Upper lobe of left lung (tissue), 6 donors: ENCODE measurements at regions not wholly inside any gene's neighbourhood (a gene's known extent, or its start where the extent isn't known, plus 50 kb on each side); places are given as distances from the start of the nearest gene placed in this dataset.

Experiments
- ATAC-seq, 2 donors: fragments of 200-7000 bp; cut with Tn5 transposase; one replicate each; pipeline ENCODE4 v1.9.1; 2022; ENCODE audit warnings: mild to moderate bottlenecking in 2 of 2, moderate library complexity in 2 of 2; ENCODE audit not compliant: low FRiP score in 2 of 2
- DNase-seq, 2 donors: peaks; one replicate each; pipeline ENCODE4 v3.0.0-alpha.2; 2019 to 2020
- H3K27ac ChIP-seq, 4 donors: fragments of 200-600 bp; sonication (generic); one replicate each; pipeline ENCODE4 v1.5.1; 2016 to 2019
- H3K27me3 ChIP-seq, 4 donors: fragments of 200-600 bp; sonication (generic); one replicate each; pipeline ENCODE4 v1.5.1; 2017 to 2019
- H3K36me3 ChIP-seq, 4 donors: fragments of 200-600 bp; sonication (generic); one replicate each; pipeline ENCODE4 v1.5.1; 2016 to 2019
- H3K4me1 ChIP-seq, 4 donors: fragments of 200-600 bp; sonication (generic); one replicate each; pipeline ENCODE4 v1.5.1; 2018 to 2019
- H3K4me3 ChIP-seq, 4 donors: fragments of 200-600 bp; sonication (generic); one replicate each; pipeline ENCODE4 v1.5.1; 2017 to 2019; ENCODE audit warnings: mild to moderate bottlenecking in 2 of 4, moderate library complexity in 1 of 4
- H3K9me3 ChIP-seq, 4 donors: fragments of 200-600 bp; sonication (generic); one replicate each; pipeline ENCODE4 v1.5.1; 2018 to 2019
- EP300 ChIP-seq, 4 donors: sonication (generic); formaldehyde crosslinking; IDR thresholded peaks; one replicate each; pipeline ENCODE4 v1.5.1; 2017; ENCODE audit warnings: antibody characterized with exemption in 4 of 4, control low read depth in 2 of 4
- POLR2A ChIP-seq, 4 donors: fragments of 450-650 bp; IDR thresholded peaks; one replicate each; pipeline ENCODE4 v1.5.1; 2016 to 2017; ENCODE audit warnings: antibody characterized with exemption in 4 of 4, mild to moderate bottlenecking in 2 of 4
- POLR2AphosphoS5 ChIP-seq, 2 donors: sonication (generic); formaldehyde crosslinking; IDR thresholded peaks; one replicate each; pipeline ENCODE4 v1.5.1; 2017; ENCODE audit warnings: antibody characterized with exemption in 2 of 2
- WGBS, 2 donors: methylation state at CpG; one replicate each; pipeline ENCODE4 v1.1.5; 2017 to 2018; 5-methylcytosine and 5-hydroxymethylcytosine counted together
- TF ChIP-seq, protein P1 (sequence below), 6 experiments: fragments of 450-650 bp in 4 of 6; fragments of 200-600 bp in 2 of 6; sonication (generic) in 2 of 6; IDR thresholded peaks; one replicate each; pipeline ENCODE4 v1.5.1; 2016 to 2019; ENCODE audit warnings: antibody characterized with exemption in 6 of 6
- donor health status: DM: no; HTN: no; CAD: no; lungs with moderate emphysema.
- donor health status: DM: no; HTN: yes; CAD: no; lungs with severe emphysema.

DNA sequence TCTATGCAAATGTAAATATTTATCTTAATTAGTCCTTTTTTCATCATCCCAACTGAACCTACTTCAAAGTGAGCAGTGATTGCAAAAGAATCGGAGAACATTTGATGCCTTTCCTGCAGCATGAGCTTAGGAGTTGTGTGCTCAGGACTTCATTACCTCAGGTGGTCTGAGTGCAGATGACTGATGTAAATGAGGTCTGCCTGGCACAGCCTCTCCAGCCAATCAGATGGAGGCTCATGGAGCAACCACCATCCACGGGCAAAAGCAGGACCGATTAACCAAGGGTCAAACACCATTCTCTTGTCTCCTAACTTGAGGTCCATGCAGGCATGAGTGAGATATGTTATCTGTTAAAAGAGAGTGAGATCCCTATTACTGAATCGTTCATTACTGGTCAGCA, 165.7 kb upstream of the CARMIL1 start:
- Histone ChIP-seq H3K36me3 (peaks cover 10 to 48% (median 11%) of the 10 kb centered on the region in 4 donors), H3K9me3 (no peaks in the 10 kb centered on the region), H3K4me3 (no peak overlapping the region), H3K27me3 (no peaks in the 10 kb centered on the region), H3K4me1 (no peaks in the 10 kb centered on the region), H3K27ac (no peak overlapping the region)
- DNase-seq (no peak), ATAC-seq (no peak)
- no peak for TF ChIP-seq POLR2AphosphoS5 (IDR thresholded peaks at IDR 0.05)
- TF ChIP-seq, protein P1, sequence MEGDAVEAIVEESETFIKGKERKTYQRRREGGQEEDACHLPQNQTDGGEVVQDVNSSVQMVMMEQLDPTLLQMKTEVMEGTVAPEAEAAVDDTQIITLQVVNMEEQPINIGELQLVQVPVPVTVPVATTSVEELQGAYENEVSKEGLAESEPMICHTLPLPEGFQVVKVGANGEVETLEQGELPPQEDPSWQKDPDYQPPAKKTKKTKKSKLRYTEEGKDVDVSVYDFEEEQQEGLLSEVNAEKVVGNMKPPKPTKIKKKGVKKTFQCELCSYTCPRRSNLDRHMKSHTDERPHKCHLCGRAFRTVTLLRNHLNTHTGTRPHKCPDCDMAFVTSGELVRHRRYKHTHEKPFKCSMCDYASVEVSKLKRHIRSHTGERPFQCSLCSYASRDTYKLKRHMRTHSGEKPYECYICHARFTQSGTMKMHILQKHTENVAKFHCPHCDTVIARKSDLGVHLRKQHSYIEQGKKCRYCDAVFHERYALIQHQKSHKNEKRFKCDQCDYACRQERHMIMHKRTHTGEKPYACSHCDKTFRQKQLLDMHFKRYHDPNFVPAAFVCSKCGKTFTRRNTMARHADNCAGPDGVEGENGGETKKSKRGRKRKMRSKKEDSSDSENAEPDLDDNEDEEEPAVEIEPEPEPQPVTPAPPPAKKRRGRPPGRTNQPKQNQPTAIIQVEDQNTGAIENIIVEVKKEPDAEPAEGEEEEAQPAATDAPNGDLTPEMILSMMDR (IDR thresholded peaks at IDR 0.05) = no peak
- TF ChIP-seq EP300 (IDR thresholded peaks at IDR 0.05) = no peak
- no peak for TF ChIP-seq POLR2A (IDR thresholded peaks at IDR 0.05)
- WGBS, 2 donors = 81 to 86% methylated on average over 4 of the region's 4 CpGs

DNA sequence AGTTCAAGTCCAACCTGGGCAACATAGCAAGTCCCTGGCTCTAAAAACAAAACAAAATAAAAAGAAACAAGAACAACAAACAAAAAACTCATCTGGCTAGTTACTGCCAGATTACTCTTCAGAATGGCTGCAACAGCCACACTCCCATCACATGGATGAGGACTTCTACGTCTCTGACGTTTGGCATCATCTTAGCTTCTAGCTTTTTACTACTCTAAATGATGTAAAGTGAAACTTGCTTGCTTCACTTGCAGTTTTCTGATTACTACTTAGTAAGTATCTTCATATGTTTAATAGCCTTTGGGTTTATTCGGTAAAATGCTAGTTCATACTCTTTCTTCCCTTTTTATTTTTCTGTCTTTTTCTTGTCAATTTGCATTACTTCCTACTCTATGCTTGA, 161.1 kb upstream of the CARMIL1 start:
- ATAC-seq (no peak), DNase-seq (no peak)
- Histone ChIP-seq H3K27ac (no peak overlapping the region), H3K9me3 (no peaks in the 10 kb centered on the region), H3K27me3 (no peaks in the 10 kb centered on the region), H3K4me1 (peaks cover 7 to 13% (median 12%) of the 10 kb centered on the region in 4 donors), H3K4me3 (no peak overlapping the region), H3K36me3 (peaks cover 5 to 21% (median 9%) of the 10 kb centered on the region in 4 donors)
- no peak for TF ChIP-seq POLR2AphosphoS5 (IDR thresholded peaks at IDR 0.05)
- no peak for TF ChIP-seq EP300 (IDR thresholded peaks at IDR 0.05)
- TF ChIP-seq POLR2A (IDR thresholded peaks at IDR 0.05) = no peak
- TF ChIP-seq, protein P1 (IDR thresholded peaks at IDR 0.05) = no peak
- WGBS, 2 donors = 76 to 85% methylated on average over 3 of the region's 3 CpGs

DNA sequence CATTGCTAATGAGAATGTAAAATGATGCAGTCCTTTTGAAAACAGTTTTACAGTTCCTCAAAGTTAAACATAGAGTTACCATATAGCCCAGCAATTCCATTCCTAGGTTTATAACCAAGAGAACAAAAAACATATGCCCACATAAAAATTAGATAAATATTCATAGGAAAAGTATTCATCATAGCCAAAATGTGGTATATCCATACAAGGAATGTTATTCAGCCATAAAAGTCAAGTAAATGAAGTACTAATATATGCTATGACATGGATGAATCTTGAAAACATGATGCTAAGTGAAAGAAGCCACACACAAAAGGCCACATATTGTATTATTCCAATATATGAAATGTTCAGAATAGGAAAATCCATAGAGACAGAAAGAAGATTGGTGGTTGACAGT, 158.0 kb upstream of the CARMIL1 start:
- Histone ChIP-seq H3K27ac (peak overlapping the region in 1 of 4 donors; percentile 17), H3K9me3 (no peaks in the 10 kb centered on the region), H3K27me3 (no peaks in the 10 kb centered on the region), H3K4me1 (peaks cover 7 to 13% (median 12%) of the 10 kb centered on the region in 4 donors), H3K36me3 (peaks cover 0 to 11% (median 9%) of the 10 kb centered on the region in 4 donors), H3K4me3 (no peak overlapping the region)
- DNase-seq = no peak
- TF ChIP-seq, protein P1 (IDR thresholded peaks at IDR 0.05) = no peak
- no peak for TF ChIP-seq POLR2AphosphoS5 (IDR thresholded peaks at IDR 0.05)
- TF ChIP-seq EP300 (IDR thresholded peaks at IDR 0.05) = no peak
- TF ChIP-seq POLR2A (IDR thresholded peaks at IDR 0.05) = no peak
- no peak for ATAC-seq

DNA sequence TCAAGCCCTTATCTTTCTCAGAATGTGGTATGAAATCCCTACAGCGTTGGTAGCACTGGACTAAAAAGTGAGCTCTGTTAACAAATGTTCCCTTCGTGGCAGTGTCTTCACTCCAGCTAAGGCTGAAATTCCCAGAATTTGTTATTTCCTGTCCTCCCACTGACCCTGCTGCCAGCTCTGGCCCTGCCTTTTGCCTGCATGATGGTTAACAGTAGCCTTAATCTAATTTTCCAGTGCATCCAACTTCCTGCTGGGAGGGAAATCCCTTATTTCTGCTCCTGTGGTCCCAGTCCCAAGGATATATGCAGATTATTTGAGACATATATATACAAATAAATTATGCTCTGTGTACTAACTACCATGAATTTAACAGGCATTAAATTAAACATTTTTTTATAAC, 157.2 kb upstream of the CARMIL1 start:
- WGBS, 2 donors = 39 to 46% methylated on average over 2 of the region's 2 CpGs
- Histone ChIP-seq H3K9me3 (no peaks in the 10 kb centered on the region), H3K27ac (peak overlapping the region in 2 of 4 donors; percentile 5 to 17), H3K4me1 (peaks cover 7 to 13% (median 12%) of the 10 kb centered on the region in 4 donors), H3K36me3 (peaks cover 0 to 11% (median 9%) of the 10 kb centered on the region in 4 donors), H3K4me3 (no peak overlapping the region), H3K27me3 (no peaks in the 10 kb centered on the region)
- no peak for DNase-seq
- no peak for TF ChIP-seq POLR2AphosphoS5 (IDR thresholded peaks at IDR 0.05)
- TF ChIP-seq POLR2A (IDR thresholded peaks at IDR 0.05) = no peak
- TF ChIP-seq, protein P1 (IDR thresholded peaks at IDR 0.05) = no peak
- no peak for TF ChIP-seq EP300 (IDR thresholded peaks at IDR 0.05)
- ATAC-seq = peak in 1 of 2 donors; percentile 58

DNA sequence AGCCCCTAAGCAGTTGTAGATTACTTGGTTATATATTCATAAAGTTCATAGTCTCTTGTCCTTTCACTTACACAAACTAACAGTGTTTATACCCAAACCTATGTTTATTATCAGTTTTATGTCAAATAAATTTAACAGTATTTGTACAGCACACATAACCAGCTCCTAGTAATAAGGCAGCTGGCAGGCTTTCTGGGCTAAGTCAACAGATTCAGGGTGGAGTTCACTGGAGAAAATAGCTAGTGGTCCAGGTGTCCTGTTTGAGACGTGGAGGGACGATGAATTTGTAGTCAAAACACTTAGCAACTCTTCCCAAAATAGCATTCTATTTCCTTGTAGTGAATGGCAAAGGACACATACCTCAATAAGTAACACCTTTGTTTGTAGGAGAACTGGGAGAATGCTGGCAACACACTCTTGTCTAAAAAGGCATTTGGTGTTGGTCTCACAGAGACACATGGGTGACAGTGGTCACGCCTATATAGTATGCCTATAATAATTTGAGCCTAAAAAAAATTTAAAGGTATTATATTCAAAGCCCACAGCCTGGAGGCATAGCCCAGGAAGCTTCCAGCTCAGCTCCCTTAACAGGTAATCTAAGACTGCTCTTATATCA, 156.4 kb upstream of the CARMIL1 start:
- Histone ChIP-seq H3K27me3 (no peaks in the 10 kb centered on the region), H3K9me3 (no peaks in the 10 kb centered on the region), H3K27ac (peak overlapping the region in 1 of 4 donors; percentile 5), H3K4me3 (no peak overlapping the region), H3K4me1 (peaks cover 7 to 13% (median 12%) of the 10 kb centered on the region in 4 donors), H3K36me3 (peaks cover 0 to 15% (median 9%) of the 10 kb centered on the region in 4 donors)
- TF ChIP-seq POLR2A (IDR thresholded peaks at IDR 0.05) = no peak
- TF ChIP-seq, protein P1 (IDR thresholded peaks at IDR 0.05) = no peak
- no peak for TF ChIP-seq EP300 (IDR thresholded peaks at IDR 0.05)
- TF ChIP-seq POLR2AphosphoS5 (IDR thresholded peaks at IDR 0.05) = no peak
- 69 to 73% methylated on average over 3 of the region's 3 CpGs for WGBS, 2 donors
- DNase-seq (no peak), ATAC-seq (no peak)
